ENCODE measurements at regions not wholly inside any gene's neighbourhood (a gene's known extent, or its start where the extent isn't known, plus 50 kb on each side); places are given as distances from the start of the nearest gene placed in this dataset.
"Not testable (repeated sequence)": the region's sequence is repeated elsewhere in the genome, so short reads cannot be mapped to it uniquely, and the experiment has no call there.

GRCh38 chr12:68397566-68398158 lies 65.5 kb upstream of the MDM1 start:
- no peak for TF ChIP-seq CTCF (IDR thresholded peaks at IDR 0.05; ENCODE audit: low read depth, low read length)
- Histone ChIP-seq H3K27ac (ENCODE audit: low read depth, low read length) (no peak overlapping the region), H3K4me3 (ENCODE audit: low read depth, low read length) (no peak overlapping the region), H3K9me3 (ENCODE audit: control insufficient read depth, insufficient read depth, low read length) (no peaks in the 10 kb centered on the region), H3K27me3 (ENCODE audit: control insufficient read depth, insufficient read depth, low read length) (no peaks in the 10 kb centered on the region)
- POLR2A ChIA-PET, result no interaction called here
- CTCF ChIA-PET, result no interaction called here
- no peak for DNase-seq (ENCODE audit: low read depth, low spot score)

GRCh38 chr12:68398689-68399088 lies 66.5 kb upstream of the MDM1 start:
- CTCF ChIA-PET; H3K9me3 ChIP-seq (ENCODE audit: control insufficient read depth, insufficient read depth, low read length); DNase-seq (ENCODE audit: low read depth, low spot score); POLR2A ChIA-PET; H3K4me3 ChIP-seq (ENCODE audit: low read depth, low read length); H3K27ac ChIP-seq (ENCODE audit: low read depth, low read length); H3K27me3 ChIP-seq (ENCODE audit: control insufficient read depth, insufficient read depth, low read length): not testable (repeated sequence)

- Histone ChIP-seq H3K9me3 (ENCODE audit: control insufficient read depth, insufficient read depth, low read length) (no peaks in the 10 kb centered on the region), H3K4me3 (ENCODE audit: low read depth, low read length) (no peak overlapping the region), H3K27me3 (ENCODE audit: control insufficient read depth, insufficient read depth, low read length) (no peaks in the 10 kb centered on the region), H3K27ac (ENCODE audit: low read depth, low read length) (no peak overlapping the region)
- ChIA-PET CTCF (interaction anchor here (1.3 kb wide), 1 partner anchor 42 kb away, joined by 4 read pairs; no protein-coding TSS in a partner anchor), POLR2A (no interaction called here)
- no peak for TF ChIP-seq CTCF (IDR thresholded peaks at IDR 0.05; ENCODE audit: low read depth, low read length)
- no peak for DNase-seq (ENCODE audit: low read depth, low spot score)
These were observed 68.2 kb upstream of the MDM1 start for GRCh38 chr12:68400226-68400829.

- H3K27ac ChIP-seq (ENCODE audit: low read depth, low read length), result no peak overlapping the region
- H3K9me3 ChIP-seq (ENCODE audit: control insufficient read depth, insufficient read depth, low read length), result no peaks in the 10 kb centered on the region
- ChIA-PET CTCF (interaction anchor here (1.4 kb wide), 1 partner anchor 25 kb away, joined by 3 read pairs; no protein-coding TSS in a partner anchor), POLR2A (no interaction called here)
- H3K4me3 ChIP-seq (ENCODE audit: low read depth, low read length), result no peak overlapping the region
- DNase-seq (ENCODE audit: low read depth, low spot score), result no peak
- no peaks in the 10 kb centered on the region for H3K27me3 ChIP-seq (ENCODE audit: control insufficient read depth, insufficient read depth, low read length)
- no peak for TF ChIP-seq CTCF (IDR thresholded peaks at IDR 0.05; ENCODE audit: low read depth, low read length)
These were observed 70.3 kb upstream of the MDM1 start for GRCh38 chr12:68402422-68402821.

GRCh38 chr12:68403296-68403695 lies 71.1 kb upstream of the MDM1 start:
- ChIA-PET POLR2A (no interaction called here), CTCF (interaction anchor here (1.4 kb wide), 1 partner anchor 26 kb away, joined by 3 read pairs; no protein-coding TSS in a partner anchor)
- no peak for TF ChIP-seq CTCF (IDR thresholded peaks at IDR 0.05; ENCODE audit: low read depth, low read length)
- Histone ChIP-seq H3K27me3 (ENCODE audit: control insufficient read depth, insufficient read depth, low read length) (no peaks in the 10 kb centered on the region), H3K27ac (ENCODE audit: low read depth, low read length) (no peak overlapping the region), H3K9me3 (ENCODE audit: control insufficient read depth, insufficient read depth, low read length) (no peaks in the 10 kb centered on the region), H3K4me3 (ENCODE audit: low read depth, low read length) (no peak overlapping the region)
- DNase-seq (ENCODE audit: low read depth, low spot score), result no peak
